LHCN-M2 (cell line): ENCODE measurements at regions not wholly inside any gene's neighbourhood (a gene's known extent, or its start where the extent isn't known, plus 50 kb on each side); places are given as distances from the start of the nearest gene placed in this dataset.
"Not testable (repeated sequence)": the region's sequence is repeated elsewhere in the genome, so short reads cannot be mapped to it uniquely, and the experiment has no call there.

Source experiments
- DNase-seq: peaks from one replicate; pipeline ENCODE4 v3.0.0-alpha.2; 2012; ENCODE audit warnings: low read depth

DNA sequence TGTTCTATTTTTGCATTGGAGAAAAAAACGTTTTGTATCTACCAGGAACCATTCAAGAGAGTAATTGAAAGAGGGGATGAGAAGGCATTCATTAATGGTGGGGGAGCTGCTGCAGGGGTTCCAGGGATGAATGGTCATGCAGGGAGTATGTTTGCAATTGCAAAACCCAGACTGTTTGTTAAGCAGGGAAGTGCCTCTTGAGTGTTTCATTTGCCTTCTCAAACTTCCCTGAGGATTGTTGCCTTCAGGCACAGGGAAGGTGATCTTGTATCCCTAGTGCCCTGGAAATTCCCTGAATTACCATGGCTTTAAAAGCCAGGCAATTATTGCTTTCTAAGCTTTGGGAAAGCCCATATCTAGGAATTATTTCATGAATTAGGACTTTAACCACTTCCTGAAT is 172.7 kb upstream of the NLGN4Y start:
- DNase-seq = no peak

DNA sequence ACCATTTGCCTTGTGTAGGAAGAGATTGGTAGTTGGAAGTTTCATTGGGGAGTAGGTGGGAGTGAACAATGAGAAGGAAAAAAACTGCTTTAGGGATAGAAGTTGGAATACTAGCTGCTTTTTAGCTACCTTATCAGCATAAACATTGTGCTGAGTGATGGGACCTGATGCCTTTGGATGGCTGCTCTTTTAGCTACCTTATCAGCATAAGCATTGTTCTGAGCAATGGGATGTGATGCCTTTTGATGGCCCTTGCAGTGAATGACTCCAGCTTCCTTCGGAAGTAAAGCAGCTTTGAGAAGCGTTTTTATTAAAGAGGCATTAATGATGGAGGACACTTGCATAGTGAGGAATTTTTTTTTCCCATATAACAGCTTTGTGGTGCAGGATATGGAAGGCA is 168.2 kb upstream of the NLGN4Y start:
- no peak for DNase-seq

DNA sequence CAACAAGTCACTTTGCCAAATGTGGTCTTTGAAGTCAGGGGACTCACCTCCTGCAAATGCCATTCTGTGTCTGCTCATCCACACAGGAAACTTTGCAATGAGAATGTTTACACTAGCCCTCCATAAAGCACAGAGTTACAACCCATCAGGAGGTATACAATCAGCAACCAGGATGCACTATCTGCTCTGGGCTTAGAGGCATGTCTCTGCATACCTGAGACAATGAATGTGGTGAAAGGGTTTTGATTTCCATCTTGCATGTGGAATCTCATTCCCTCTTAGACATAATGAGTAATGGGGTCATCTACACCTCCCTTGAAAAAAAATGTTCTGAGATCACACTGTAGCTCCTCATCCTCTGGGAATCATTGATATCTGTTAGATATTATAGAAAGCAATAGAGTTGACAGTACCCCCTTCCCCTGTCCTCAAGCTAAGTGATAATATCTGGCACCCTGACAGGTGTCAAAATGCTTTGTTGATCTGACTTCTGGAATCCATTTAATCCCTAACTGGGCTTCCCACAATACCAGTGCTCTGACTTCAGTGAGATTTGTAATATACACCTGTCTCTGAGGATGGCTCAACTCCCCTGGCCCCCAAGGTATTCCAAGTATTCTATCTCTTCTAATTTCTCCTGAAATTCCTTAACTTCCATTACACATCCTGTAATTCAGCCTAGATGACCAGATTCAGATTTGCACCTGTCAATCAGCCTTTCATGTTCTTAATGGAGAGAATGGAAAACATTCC is 163.4 kb upstream of the NLGN4Y start:
- no peak for DNase-seq

DNA sequence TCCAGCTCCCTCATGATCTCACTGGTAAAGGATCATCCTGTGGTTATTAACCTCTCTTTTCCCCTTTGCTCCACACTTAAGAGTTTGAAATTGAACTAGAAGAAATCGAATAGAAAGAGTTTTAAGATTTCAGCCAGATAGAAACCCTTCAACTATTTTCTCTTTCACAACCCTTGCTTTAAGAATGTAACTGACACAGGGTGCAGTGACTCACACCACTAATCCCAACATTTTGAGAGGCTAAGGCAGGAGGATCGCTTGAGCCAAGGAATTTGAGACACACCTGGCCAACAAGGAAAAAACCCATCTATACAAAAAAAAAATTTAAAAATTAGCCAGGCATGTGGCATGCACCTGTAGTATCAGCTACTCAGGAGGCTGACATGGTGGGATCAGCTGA is 150.7 kb upstream of the NLGN4Y start:
- no peak for DNase-seq

DNA sequence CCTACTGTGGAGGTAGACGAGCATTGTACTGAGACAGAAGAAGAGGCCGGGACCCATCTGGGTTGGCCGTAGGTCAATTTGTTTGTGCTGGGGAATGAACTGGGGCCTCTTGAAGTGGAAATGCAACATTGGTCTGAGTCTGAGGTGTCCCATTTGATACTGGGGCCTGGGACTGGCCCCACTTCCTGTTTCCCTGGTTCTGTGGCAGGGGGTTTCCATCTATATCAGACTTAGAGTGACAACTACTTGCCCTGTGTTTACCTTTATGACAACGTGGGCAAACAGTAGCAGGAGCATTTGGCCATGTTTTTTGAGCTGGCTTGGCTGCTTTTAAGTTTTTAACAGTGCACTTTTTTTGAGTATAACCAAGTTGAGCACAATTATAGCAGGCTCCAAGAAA is 146.1 kb upstream of the NLGN4Y start:
- no peak for DNase-seq

DNA sequence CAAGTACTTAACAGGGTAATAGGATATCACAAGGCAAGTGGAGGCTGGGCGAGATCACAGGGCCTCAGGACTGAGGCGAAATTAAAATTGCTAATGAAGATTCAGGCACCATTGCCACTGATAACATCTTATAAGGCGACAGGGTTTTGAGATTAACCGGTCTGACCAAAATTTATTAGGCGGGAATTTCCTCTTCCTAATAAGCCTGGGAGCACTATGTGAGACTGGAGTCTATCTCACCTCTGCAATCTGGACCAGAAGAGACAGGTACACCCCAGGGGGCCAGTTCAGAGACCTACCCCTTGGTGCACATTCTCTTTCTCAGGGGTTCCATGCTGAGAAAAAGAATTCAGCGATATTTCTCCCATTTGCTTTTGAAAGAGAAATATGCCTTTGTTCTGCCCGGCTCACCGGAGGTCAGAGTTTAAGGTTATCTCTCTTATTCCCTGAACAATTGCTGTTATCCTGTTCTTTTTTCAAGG is 113.7 kb upstream of the NLGN4Y start:
- not testable (repeated sequence) for DNase-seq

DNA sequence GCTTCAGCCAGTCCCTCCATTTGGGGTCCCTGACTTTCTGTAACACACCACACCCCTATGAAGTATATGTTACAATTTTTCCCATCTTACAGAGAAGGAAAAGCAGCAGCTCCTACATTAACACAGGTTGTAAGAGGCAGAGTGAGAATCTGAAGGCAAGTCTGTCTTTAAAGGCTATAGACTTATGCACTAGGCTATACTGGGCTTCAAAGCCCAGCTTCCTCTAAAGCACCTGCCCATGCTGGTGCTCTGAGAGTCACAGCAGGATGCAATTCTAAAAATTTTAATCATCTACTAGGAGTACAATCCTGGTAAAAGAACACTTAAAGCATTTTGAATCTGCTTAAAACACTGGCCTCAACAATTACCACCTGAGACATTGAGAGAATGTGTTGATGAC is 113.0 kb upstream of the NLGN4Y start:
- DNase-seq = no peak

DNA sequence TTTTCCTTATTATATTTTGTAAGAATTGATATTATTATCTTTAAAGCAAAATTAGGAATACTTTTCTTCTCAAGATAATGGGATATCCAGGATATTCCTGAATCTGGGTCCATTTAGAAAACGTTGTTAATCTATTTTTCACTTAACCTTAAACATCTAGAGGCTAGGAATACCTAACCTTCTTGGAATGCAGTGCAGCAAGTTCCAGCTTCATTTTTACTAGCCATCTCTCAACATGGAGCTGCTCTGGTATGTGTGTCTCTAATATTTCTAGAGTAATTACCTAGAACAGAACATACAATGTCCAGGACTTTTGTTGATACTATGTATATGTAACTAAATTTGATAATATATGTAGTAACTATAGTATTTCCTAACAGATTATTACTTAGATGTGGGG is 87.8 kb upstream of the NLGN4Y start:
- no peak for DNase-seq

DNA sequence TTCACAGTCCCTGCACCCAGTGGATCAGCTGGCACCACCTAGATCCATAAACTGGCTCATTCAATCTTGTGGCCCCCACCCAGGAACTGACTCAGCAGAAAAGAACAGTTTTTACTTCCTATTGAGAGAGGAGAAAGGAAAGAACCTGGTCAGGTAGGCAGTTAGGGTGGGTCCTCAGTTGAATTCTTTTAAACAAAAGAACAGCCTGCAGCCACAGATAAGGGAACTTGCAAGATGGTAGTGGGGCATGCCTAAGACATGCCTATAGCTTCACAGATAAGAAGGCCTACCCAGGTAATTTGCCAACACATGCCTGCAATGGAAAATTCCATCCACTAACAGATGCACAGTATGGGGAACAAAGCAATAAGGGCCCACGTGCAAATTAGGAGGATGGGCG is 86.7 kb upstream of the NLGN4Y start:
- DNase-seq = no peak

DNA sequence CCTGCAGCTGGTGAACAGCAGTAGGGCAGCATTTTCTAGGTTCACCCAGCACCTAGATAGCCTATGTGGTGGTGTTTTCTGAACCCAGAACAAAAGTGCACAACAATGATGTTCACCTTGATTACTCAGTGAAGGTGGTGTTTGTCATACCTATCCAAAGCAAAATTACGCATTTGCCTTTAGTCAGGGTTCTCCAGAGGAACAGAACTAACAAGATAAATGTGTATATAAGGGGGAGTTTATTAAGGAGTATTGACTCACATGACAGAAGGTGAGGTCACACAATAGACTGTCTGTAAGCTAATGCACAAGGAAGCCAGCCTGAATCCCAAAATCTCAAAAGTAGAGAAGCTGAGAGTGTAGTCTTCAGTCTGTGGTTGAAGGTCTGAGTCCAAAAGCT is 85.9 kb upstream of the NLGN4Y start:
- no peak for DNase-seq

DNA sequence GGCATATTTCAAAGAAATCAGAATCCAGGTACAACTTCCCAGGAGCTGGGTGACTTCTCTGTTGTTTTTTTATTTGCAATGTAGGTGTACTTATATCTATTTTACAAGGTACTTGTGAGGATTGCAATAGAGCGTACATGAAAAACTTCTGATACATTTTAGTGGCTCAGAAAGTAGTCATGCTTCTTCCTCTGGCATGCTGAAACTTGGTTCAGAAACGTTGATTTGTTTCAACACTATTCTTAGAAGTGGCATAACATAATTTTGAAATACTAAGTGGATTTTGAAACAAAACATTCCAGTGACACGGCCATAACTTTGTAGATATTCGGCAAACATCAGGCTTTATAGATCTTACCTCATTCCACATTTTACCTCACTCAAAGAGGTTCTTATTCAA is 79.8 kb upstream of the NLGN4Y start:
- DNase-seq = no peak

DNA sequence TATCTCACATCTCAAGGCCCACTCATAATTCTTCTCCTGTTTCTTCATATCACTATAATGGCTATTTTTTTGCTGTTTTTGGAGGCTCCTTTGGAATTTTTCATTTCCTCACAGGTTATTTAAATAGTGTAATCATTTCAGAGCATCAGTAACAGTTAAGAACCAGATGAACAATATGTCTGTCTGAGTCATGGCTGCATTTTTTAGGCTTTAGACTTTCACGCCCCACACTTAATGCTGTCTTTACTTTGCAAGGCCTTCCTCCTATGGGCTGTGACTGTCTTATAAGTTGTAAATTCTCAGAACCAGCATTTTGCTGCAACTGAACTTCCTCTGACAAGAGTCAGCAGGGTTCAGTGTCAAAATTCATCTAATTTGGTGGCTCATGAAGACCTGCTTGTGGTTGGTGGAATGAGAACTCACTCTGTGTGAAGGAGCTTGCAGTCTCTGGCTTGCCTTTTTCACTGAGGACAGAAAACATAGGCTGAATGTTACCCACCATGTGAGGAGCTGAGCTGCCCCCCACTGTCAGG is 56.1 kb upstream of the NLGN4Y start:
- no peak for DNase-seq

DNA sequence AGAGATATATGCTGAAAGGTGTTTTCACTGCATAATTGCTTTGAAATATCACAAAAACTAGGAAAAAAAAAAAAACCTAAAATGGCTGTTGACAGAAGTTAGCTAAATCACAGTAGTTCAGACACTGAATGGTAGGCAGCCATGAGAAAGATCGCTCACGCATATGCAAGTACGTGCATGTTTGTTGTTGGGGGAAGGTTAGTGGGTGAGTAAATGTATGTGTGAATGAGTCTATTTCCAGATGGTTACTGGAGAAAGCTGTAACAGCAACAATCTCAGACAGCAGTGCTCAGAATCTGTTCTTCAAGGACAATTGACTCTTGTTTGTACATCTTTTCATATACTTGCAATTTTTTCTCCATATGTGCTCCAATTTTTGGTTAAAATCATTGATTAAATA is 51.9 kb upstream of the NLGN4Y start:
- no peak for DNase-seq

DNA sequence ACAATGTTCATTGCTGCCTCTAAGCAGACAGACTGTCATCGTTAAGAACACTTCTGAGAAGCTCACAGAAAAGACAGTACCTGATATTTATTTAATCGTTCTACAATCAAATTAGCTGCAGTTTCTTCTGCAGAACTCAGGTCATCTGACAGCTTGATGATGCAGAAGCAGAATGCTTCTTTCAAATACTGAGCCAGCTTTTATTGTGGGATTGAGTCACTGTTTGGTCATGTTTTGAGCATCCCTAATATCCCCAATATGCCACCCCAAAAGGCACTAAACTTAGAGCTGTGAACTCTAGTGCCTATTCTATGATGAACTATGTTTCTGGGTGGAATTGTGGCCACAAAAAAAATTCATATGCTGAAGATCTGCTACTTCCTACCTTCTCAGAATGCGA is 51.0 kb upstream of the NLGN4Y start:
- no peak for DNase-seq
